Psoas muscle (tissue), 7 donors: ENCODE measurements at regions not wholly inside any gene's neighbourhood (a gene's known extent, or its start where the extent isn't known, plus 50 kb on each side); places are given as distances from the start of the nearest gene placed in this dataset.

ENCODE experiments used
- ATAC-seq, 4 donors: fragments of 200-7000 bp; cut with Tn5 transposase; one replicate each; pipeline ENCODE4 v1.9.1; 2020; ENCODE audit warnings: moderate library complexity in 3 of 4, mild to moderate bottlenecking in 2 of 4
- DNase-seq, 2 donors: peaks; one replicate each; pipeline ENCODE4 v3.0.0-alpha.2; 2020
- H3K27ac ChIP-seq: fragments of 200-600 bp; one replicate; pipeline ENCODE4 v1.8.0; 2022
- H3K27me3 ChIP-seq, 3 donors: fragments of 200-600 bp in 1 of 3; one replicate each; pipeline versions ENCODE4 v1.6.1 to v1.8.0; 2013 to 2022; ENCODE audit warnings: low read length in 2 of 3, mild to moderate bottlenecking in 2 of 3, moderate library complexity in 1 of 3; ENCODE audit not compliant: insufficient read depth in 3 of 3
- H3K36me3 ChIP-seq, 2 donors: fragments of 200-600 bp in 1 of 2; one replicate each; pipeline versions ENCODE4 v1.6.1 to v1.8.0; 2013 to 2022; ENCODE audit warnings: low read depth in 1 of 2, mild to moderate bottlenecking in 1 of 2, moderate library complexity in 1 of 2; ENCODE audit not compliant: insufficient read depth in 1 of 2
- H3K4me1 ChIP-seq: fragments of 200-600 bp; one replicate; pipeline ENCODE4 v1.8.0; 2022
- H3K4me3 ChIP-seq: fragments of 200-600 bp; one replicate; pipeline ENCODE4 v1.8.0; 2022; ENCODE audit warnings: mild to moderate bottlenecking
- H3K9me3 ChIP-seq: fragments of 200-600 bp; one replicate; pipeline ENCODE4 v1.8.0; 2022
- CTCF ChIP-seq: fragments of 200-600 bp; IDR thresholded peaks from one replicate; pipeline ENCODE4 v1.8.0; 2022; ENCODE audit warnings: antibody characterized with exemption
- WGBS, 3 donors: extraction: QIAGEN DNeasy Blood & Tissue Kit; methylation state at CpG; one replicate each; pipeline versions ENCODE4 v1.1.6 to v1.1.7; 2013; 5-methylcytosine and 5-hydroxymethylcytosine counted together
- intact Hi-C, 2 donors: fragments of 100-400 bp; cut with DNase I; formaldehyde crosslinking; loops; one replicate each; pipeline versions ENCODE4 v1.11.0 to v1.14.2; 2022
- donor health status: healthy with polysubstance abuse.
- donor health status: DM: no; HTN: no; CAD: no; lungs with moderate emphysema.
- donor health status: Bipolar disorder and iron deficiency.
- donor health status: healthy.
- donor health status: DM: yes; HTN: yes; CAD: no.
- donor health status: DM: no; HTN: no; CAD: no.
- donor health status: DM: yes; HTN: yes; CAD: no.

GRCh38 chr5:172506921-172507320 lies 52.6 kb upstream of the SH3PXD2B start:
- Histone ChIP-seq H3K27ac (no peak overlapping the region), H3K27me3 (peaks cover 0 to 7% (median 0%) of the 10 kb centered on the region in 3 donors), H3K36me3 (no peaks in the 10 kb centered on the region), H3K9me3 (peaks cover 4% of the 10 kb centered on the region), H3K4me3 (no peak overlapping the region), H3K4me1 (no peaks in the 10 kb centered on the region)
- DNase-seq (no peak), ATAC-seq (no peak)
- intact Hi-C loops: no loop called here
- no peak for TF ChIP-seq CTCF
- 94 to 95% (median 94%) methylated on average over 2 of the region's 2 CpGs for WGBS, 3 donors

- WGBS, 3 donors: 75 to 78% (median 77%) methylated on average over 7 of the region's 7 CpGs
- H3K4me3 ChIP-seq: no peak overlapping the region
- no peaks in the 10 kb centered on the region for H3K9me3 ChIP-seq
- DNase-seq (no peak), ATAC-seq (no peak)
- intact Hi-C loops: no loop called here
- no peaks in the 10 kb centered on the region for H3K36me3 ChIP-seq
- no peak for TF ChIP-seq CTCF
- H3K27ac ChIP-seq: no peak overlapping the region
- peaks cover 0 to 7% (median 0%) of the 10 kb centered on the region in 3 donors for H3K27me3 ChIP-seq
- H3K4me1 ChIP-seq: no peaks in the 10 kb centered on the region
Measured at GRCh38 chr5:172506251-172506650, 51.9 kb upstream of the SH3PXD2B start.

GRCh38 chr5:172505845-172506244 lies 51.5 kb upstream of the SH3PXD2B start:
- H3K36me3 ChIP-seq: no peaks in the 10 kb centered on the region
- no peaks in the 10 kb centered on the region for H3K4me1 ChIP-seq
- no peak overlapping the region for H3K27ac ChIP-seq
- 94 to 98% (median 96%) methylated on average over 7 of the region's 7 CpGs for WGBS, 3 donors
- no peak overlapping the region for H3K4me3 ChIP-seq
- H3K27me3 ChIP-seq: peaks cover 0 to 7% (median 0%) of the 10 kb centered on the region in 3 donors
- TF ChIP-seq CTCF: no peak
- DNase-seq (no peak), ATAC-seq (no peak)
- intact Hi-C loops: no loop called here
- H3K9me3 ChIP-seq: no peaks in the 10 kb centered on the region

GRCh38 chr5:172505403-172505759 lies 51.1 kb upstream of the SH3PXD2B start:
- ATAC-seq (no peak), DNase-seq (no peak)
- peak overlapping the region; percentile 71 for H3K27ac ChIP-seq
- intact Hi-C loops: no loop called here
- H3K36me3 ChIP-seq: no peaks in the 10 kb centered on the region
- no peak for TF ChIP-seq CTCF
- WGBS, 3 donors: 54 to 63% (median 57%) methylated on average over 8 of the region's 8 CpGs
- peaks cover 0 to 7% (median 0%) of the 10 kb centered on the region in 3 donors for H3K27me3 ChIP-seq
- H3K4me3 ChIP-seq: no peak overlapping the region
- H3K9me3 ChIP-seq: no peaks in the 10 kb centered on the region
- H3K4me1 ChIP-seq: no peaks in the 10 kb centered on the region

- Histone ChIP-seq H3K4me3 (no peak overlapping the region), H3K9me3 (no peaks in the 10 kb centered on the region), H3K4me1 (no peaks in the 10 kb centered on the region), H3K27ac (peak overlapping the region; percentile 71), H3K27me3 (peaks cover 0 to 7% (median 0%) of the 10 kb centered on the region in 3 donors), H3K36me3 (no peaks in the 10 kb centered on the region)
- WGBS, 3 donors: 32 to 35% (median 34%) methylated on average over 4 of the region's 4 CpGs
- ATAC-seq (peak; percentile 61 to 79 (median 64)), DNase-seq (peak; percentile 40 to 70)
- no peak for TF ChIP-seq CTCF
- intact Hi-C loops: no loop called here
Measured at GRCh38 chr5:172504701-172505402, 50.5 kb upstream of the SH3PXD2B start.
